AG04449 (cell line): ENCODE measurements at regions not wholly inside any gene's neighbourhood (a gene's known extent, or its start where the extent isn't known, plus 50 kb on each side); places are given as distances from the start of the nearest gene placed in this dataset.

Experiments used
- CTCF ChIA-PET: fragments of 350-600 bp; formaldehyde crosslinking; extraction: SDS; loops from one replicate; lab custom pipeline; 2021; ENCODE audit warnings: antibody characterized with exemption; lab: Yijun Ruan, JAX
- POLR2A ChIA-PET: fragments of 400-600, 350-600 bp; formaldehyde crosslinking; extraction: SDS; loops from one replicate; lab custom pipeline; 2020; ENCODE audit warnings: antibody characterized with exemption, inconsistent platforms; lab: Yijun Ruan, JAX
- DNase-seq: peaks from one replicate; pipeline ENCODE4 v3.0.0-alpha.2; 2010; ENCODE audit warnings: low read depth, low spot score
- H3K4me3 ChIP-seq: 2 replicates; pipeline ENCODE4 v1.5.1; 2011; ENCODE audit warnings: low read depth, mild to moderate bottlenecking, control low read depth, low read length
- TF ChIP-seq, protein P1 (sequence below): IDR thresholded peaks from one replicate; pipeline ENCODE4 v1.5.1; 2011; ENCODE audit warnings: mild to moderate bottlenecking, moderate library complexity, low read length, control low read depth, inconsistent platforms; ENCODE audit not compliant: insufficient read depth; ENCODE audit errors: missing control alignments

DNA sequence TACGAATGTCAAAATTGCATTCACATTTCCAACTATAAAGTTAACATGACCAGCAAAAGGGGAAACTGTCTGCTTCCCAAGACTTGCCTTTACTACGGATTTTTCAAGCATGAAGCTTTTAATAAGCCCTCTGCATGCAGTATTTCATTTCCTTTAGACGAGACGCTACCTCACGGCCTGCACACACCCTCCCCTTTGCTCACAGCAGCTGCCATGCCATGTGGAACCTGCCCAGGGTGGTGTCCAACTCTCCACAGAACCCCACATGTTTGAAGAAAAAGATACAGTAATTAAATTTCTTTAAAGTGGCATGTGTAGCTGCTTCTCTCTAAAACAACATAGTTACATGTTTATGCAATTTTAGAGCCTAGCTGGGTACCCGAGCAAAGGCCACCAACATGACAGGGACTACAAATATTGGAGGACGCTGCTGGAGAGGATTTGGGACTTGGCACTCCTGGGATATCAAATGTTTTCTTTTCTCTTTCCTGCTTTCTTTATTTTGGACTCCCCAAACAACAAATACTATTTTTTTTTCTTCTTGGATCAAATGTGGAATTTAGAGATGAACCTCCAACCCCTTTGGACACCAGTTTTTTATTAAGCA, 256.9 kb upstream of the PCSK5 start:
- TF ChIP-seq, protein P1, sequence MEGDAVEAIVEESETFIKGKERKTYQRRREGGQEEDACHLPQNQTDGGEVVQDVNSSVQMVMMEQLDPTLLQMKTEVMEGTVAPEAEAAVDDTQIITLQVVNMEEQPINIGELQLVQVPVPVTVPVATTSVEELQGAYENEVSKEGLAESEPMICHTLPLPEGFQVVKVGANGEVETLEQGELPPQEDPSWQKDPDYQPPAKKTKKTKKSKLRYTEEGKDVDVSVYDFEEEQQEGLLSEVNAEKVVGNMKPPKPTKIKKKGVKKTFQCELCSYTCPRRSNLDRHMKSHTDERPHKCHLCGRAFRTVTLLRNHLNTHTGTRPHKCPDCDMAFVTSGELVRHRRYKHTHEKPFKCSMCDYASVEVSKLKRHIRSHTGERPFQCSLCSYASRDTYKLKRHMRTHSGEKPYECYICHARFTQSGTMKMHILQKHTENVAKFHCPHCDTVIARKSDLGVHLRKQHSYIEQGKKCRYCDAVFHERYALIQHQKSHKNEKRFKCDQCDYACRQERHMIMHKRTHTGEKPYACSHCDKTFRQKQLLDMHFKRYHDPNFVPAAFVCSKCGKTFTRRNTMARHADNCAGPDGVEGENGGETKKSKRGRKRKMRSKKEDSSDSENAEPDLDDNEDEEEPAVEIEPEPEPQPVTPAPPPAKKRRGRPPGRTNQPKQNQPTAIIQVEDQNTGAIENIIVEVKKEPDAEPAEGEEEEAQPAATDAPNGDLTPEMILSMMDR, result no peak
- POLR2A ChIA-PET, result no interaction called here
- DNase-seq, result no peak
- CTCF ChIA-PET, result no interaction called here
- H3K4me3 ChIP-seq, result no peak overlapping the region

DNA sequence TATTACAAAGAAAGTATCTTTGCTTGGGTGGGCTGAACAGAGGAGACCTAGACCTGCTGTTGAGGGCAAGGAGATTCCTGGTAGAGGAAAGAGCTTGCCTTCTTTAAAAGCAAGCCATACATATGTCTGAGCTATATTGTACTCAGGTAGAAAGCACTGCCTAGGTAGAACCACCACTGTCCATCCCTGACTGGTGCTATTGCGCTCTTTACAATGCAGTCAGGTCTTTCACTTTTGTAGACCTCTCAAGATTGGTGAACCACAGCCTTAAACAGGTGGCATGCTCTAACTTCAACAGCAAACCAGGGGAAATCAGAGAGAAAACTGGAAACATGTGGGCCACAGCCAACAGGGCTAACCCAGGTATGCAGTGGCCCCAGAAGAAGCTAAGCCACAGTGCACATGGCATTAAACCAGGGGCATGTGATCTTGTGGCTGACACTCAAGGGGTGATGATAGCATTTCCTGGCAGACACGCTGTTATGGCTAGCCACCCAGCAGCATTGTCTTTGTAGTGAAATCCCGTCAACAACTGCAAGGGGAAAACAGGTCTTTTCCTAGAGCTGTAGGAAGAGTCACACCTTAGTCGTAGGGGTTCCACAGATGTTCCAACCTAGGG, 253.9 kb upstream of the PCSK5 start:
- no peak overlapping the region for H3K4me3 ChIP-seq
- no peak for DNase-seq
- ChIA-PET CTCF (no interaction called here), POLR2A (no interaction called here)
- TF ChIP-seq, protein P1, result no peak

DNA sequence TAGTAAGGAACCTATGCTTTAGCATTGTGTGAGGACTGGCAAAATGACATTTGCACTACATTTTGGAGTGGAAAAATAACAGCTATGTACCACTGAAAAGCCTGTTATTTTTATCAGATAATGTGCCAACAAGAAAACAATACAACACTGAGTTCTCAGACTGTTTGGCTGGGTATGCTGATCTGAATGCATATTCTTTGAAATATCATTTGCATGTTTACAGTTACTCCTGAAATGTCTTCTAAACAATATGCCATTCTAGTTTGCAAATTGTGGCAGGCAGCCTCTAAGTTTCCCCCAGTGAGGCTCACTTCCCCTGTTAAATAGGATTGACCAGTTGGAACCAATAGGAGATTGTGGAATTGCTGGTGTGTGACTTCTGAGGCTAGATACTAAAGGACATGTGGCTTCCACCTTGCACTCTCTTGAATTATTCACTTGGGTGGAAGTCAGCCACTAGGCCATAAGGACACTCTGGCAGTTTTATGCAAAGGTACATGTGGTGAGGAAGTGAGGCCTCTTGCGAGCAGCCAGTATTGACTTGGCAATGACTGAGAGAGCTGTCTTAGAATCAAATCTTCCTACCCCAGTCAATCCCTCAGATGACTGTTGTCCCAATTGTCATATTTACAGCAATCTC, 250.4 kb upstream of the PCSK5 start:
- TF ChIP-seq, protein P1, result no peak
- CTCF ChIA-PET, result no interaction called here
- H3K4me3 ChIP-seq, result no peak overlapping the region
- no peak for DNase-seq
- POLR2A ChIA-PET, result no interaction called here

DNA sequence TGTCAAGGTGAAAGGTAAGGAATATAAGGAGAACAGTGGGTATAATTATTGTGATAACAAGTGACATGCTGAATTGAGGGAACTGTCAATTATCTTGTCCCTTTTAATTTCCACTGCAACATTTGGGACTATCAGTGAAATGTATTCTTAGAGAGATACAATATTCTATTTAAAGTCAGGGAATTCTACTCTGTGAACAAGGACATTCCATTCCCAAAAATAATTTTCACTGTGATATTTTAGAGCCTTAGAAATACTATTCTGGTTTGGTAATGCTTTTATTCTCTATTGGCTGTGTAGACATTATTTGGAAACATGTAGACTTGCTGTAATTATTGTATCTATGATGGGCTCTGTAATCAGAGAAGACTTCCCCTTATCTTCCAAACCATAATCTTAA, 248.0 kb upstream of the PCSK5 start:
- H3K4me3 ChIP-seq, result no peak overlapping the region
- DNase-seq, result no peak
- ChIA-PET POLR2A (no interaction called here), CTCF (no interaction called here)
- TF ChIP-seq, protein P1, result no peak

DNA sequence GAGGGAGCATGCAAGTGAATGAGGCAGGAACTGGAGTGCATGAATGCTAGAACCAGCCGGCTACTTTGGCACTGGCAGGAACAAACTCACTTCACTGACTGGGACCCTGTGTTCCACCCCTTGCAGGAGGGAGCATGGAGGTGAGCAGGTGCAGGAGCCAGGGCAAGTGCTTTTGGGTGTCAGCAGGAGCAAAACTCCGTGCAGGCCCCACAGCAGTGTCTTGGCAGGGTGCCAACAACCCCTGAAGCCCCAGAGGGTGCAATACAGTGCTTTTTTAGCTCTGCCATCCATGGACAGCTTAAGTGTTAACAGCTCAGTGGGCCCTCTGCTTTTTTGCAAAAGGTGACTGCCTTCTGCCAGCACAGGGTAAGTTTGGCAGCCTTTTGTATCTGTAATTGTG, 245.8 kb upstream of the PCSK5 start:
- no peak for DNase-seq
- TF ChIP-seq, protein P1, result no peak
- no peak overlapping the region for H3K4me3 ChIP-seq
- ChIA-PET POLR2A (no interaction called here), CTCF (no interaction called here)

DNA sequence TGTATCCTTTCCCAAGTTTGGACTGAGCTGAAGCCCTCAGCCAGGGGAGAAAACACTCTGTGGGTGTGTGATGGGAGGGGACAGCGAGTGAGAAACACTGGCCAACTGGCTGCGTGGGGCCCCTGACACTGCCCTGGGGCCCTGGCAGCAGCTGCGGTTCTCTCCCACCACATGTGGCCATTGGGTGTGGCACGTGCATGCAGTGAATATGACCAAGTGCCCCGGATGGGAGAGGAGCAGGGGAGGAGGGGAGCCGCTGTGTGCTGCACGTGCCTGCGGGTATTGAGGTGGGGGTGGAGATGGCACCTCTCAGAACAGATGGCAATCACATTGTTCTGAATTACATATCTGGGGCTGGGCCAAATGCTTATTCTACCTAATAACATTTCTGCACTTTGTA, 242.4 kb upstream of the PCSK5 start:
- POLR2A ChIA-PET, result no interaction called here
- CTCF ChIA-PET, result no interaction called here
- H3K4me3 ChIP-seq, result no peak overlapping the region
- TF ChIP-seq, protein P1, result no peak
- DNase-seq, result no peak
